Testis (tissue), 2 donors: ENCODE measurements at regions not wholly inside any gene's neighbourhood (a gene's known extent, or its start where the extent isn't known, plus 50 kb on each side); places are given as distances from the start of the nearest gene placed in this dataset.

Source experiments
- DNase-seq: peaks from one replicate; pipeline ENCODE4 v3.0.0-alpha.2; 2019
- H3K27ac ChIP-seq, 2 donors: fragments of 200-600 bp; sonication (generic); one replicate each; pipeline ENCODE4 v1.5.1; 2019
- H3K27me3 ChIP-seq: fragments of 200-600 bp; sonication (generic); one replicate; pipeline ENCODE4 v1.5.1; 2019
- H3K36me3 ChIP-seq: fragments of 200-600 bp; sonication (generic); one replicate; pipeline ENCODE4 v1.5.1; 2017; ENCODE audit warnings: low read depth; ENCODE audit errors: missing control alignments
- H3K4me1 ChIP-seq: fragments of 200-600 bp; sonication (generic); one replicate; pipeline ENCODE4 v1.5.1; 2019
- H3K4me3 ChIP-seq, 2 donors: fragments of 200-600 bp; sonication (generic); one replicate each; pipeline ENCODE4 v1.5.1; 2017 to 2019
- H3K9me3 ChIP-seq: fragments of 200-600 bp; sonication (generic); one replicate; pipeline ENCODE4 v1.5.1; 2017
- CTCF ChIP-seq, 3 experiments: fragments of 450-650 bp in 2 of 3; fragments of 200-600 bp in 1 of 3; sonication (generic) in 1 of 3; IDR thresholded peaks; one replicate each; pipeline ENCODE4 v1.5.1; 2016 to 2019; ENCODE audit warnings: antibody characterized with exemption in 3 of 3, mild to moderate bottlenecking in 2 of 3, moderate library complexity in 1 of 3
- POLR2A ChIP-seq: fragments of 450-650 bp; IDR thresholded peaks from one replicate; pipeline ENCODE4 v1.6.1; 2017; ENCODE audit warnings: antibody characterized with exemption, mild to moderate bottlenecking, moderate library complexity
- WGBS, 2 donors: methylation state at CpG; one replicate each; pipeline ENCODE4 v1.1.5; 2018; 5-methylcytosine and 5-hydroxymethylcytosine counted together
- intact Hi-C: fragments of 100-400 bp; cut with DNase I; formaldehyde crosslinking; loops from one replicate; pipeline ENCODE4 v1.15.1; 2023; ENCODE audit warnings: low total_unique reads

- no peak overlapping the region for H3K4me3 ChIP-seq
Observed at GRCh38 chr12:13701502-13701901, 279.9 kb downstream of the GRIN2B start.

GRCh38 chr12:13697973-13698372 is 283.4 kb downstream of the GRIN2B start:
- H3K27ac ChIP-seq = no peak overlapping the region
- H3K36me3 ChIP-seq = no peaks in the 10 kb centered on the region
- no peak for DNase-seq
- TF ChIP-seq CTCF (IDR thresholded peaks at IDR 0.05) = no peak
- no peak for TF ChIP-seq POLR2A
- intact Hi-C loops = no loop called here
- WGBS, 2 donors = 72 to 75% methylated on average over 11 of the region's 11 CpGs
- H3K9me3 ChIP-seq = no peaks in the 10 kb centered on the region
- no peaks in the 10 kb centered on the region for H3K4me1 ChIP-seq
- no peaks in the 10 kb centered on the region for H3K27me3 ChIP-seq
- H3K4me3 ChIP-seq = no peak overlapping the region

More at GRCh38 chr12:13701502-13701901, 279.9 kb downstream of the GRIN2B start:
- Histone ChIP-seq H3K4me1 (no peaks in the 10 kb centered on the region), H3K27ac (no peak overlapping the region), H3K36me3 (no peaks in the 10 kb centered on the region), H3K9me3 (no peaks in the 10 kb centered on the region), H3K27me3 (no peaks in the 10 kb centered on the region)
- TF ChIP-seq CTCF (IDR thresholded peaks at IDR 0.05) (no peak), POLR2A (no peak)
- DNase-seq = no peak
- intact Hi-C loops = no loop called here

- Histone ChIP-seq H3K4me3 (no peak overlapping the region), H3K27ac (no peak overlapping the region), H3K27me3 (no peaks in the 10 kb centered on the region), H3K4me1 (no peaks in the 10 kb centered on the region), H3K36me3 (no peaks in the 10 kb centered on the region), H3K9me3 (no peaks in the 10 kb centered on the region)
- WGBS, 2 donors = 84 to 96% methylated on average over 2 of the region's 2 CpGs
- TF ChIP-seq POLR2A (no peak), CTCF (IDR thresholded peaks at IDR 0.05) (no peak)
- intact Hi-C loops = no loop called here
- DNase-seq = no peak
Observed at GRCh38 chr12:13695781-13696180, 285.6 kb downstream of the GRIN2B start.

DNA sequence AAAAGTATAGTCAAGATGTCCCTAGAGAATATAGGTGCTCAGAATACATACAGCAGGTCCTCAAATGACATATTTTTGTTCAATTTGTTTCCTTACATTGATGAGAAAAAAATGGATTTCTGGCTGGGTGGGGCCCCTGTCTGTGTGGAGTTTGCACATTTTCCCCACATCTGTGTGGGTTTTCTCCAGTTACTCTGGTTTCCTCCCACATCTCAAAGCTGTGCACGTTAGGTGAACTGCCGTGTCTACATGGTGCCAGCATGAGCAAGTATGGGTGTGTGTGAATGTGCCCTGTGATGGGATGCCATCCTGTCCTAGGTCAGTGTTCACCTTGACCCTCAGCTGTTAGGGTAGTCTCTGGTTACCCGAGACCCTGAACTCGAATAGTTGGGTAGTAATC is 289.1 kb downstream of the GRIN2B start:
- intact Hi-C loops = no loop called here
- H3K4me1 ChIP-seq = no peaks in the 10 kb centered on the region
- no peaks in the 10 kb centered on the region for H3K27me3 ChIP-seq
- TF ChIP-seq CTCF (IDR thresholded peaks at IDR 0.05) = no peak
- TF ChIP-seq POLR2A = no peak
- no peaks in the 10 kb centered on the region for H3K9me3 ChIP-seq
- H3K4me3 ChIP-seq = no peak overlapping the region
- 80 to 82% methylated on average over 4 of the region's 4 CpGs for WGBS, 2 donors
- no peaks in the 10 kb centered on the region for H3K36me3 ChIP-seq
- H3K27ac ChIP-seq = no peak overlapping the region
- DNase-seq = no peak

GRCh38 chr12:13691598-13691997 is 289.8 kb downstream of the GRIN2B start:
- TF ChIP-seq POLR2A = no peak
- TF ChIP-seq CTCF (IDR thresholded peaks at IDR 0.05) = no peak
- H3K27me3 ChIP-seq = no peaks in the 10 kb centered on the region
- H3K36me3 ChIP-seq = no peaks in the 10 kb centered on the region
- no peak for DNase-seq
- 88 to 93% methylated on average over 1 of the region's 1 CpG for WGBS, 2 donors
- no peak overlapping the region for H3K4me3 ChIP-seq
- no peaks in the 10 kb centered on the region for H3K9me3 ChIP-seq
- intact Hi-C loops = no loop called here
- H3K27ac ChIP-seq = no peak overlapping the region
- H3K4me1 ChIP-seq = no peaks in the 10 kb centered on the region
